Brain microvascular endothelial cell (primary cell): ENCODE measurements at regions not wholly inside any gene's neighbourhood (a gene's known extent, or its start where the extent isn't known, plus 50 kb on each side); places are given as distances from the start of the nearest gene placed in this dataset.

Source experiments
- DNase-seq: peaks from one replicate; pipeline ENCODE4 v3.0.0-alpha.2; 2020
- H3K27ac ChIP-seq: fragments of 250-450 bp; sonication (Bioruptor Pico); 2 replicates; pipeline ENCODE4 v1.5.1; 2020; ENCODE audit warnings: mild to moderate bottlenecking, moderate library complexity
- H3K27me3 ChIP-seq: fragments of 250-450 bp; sonication (Bioruptor Pico); replicated peaks from 2 replicates; pipeline ENCODE4 v1.5.1; 2020; ENCODE audit warnings: mild to moderate bottlenecking
- H3K36me3 ChIP-seq: fragments of 250-450 bp; sonication (Bioruptor Pico); replicated peaks from 2 replicates; pipeline ENCODE4 v1.5.1; 2020; ENCODE audit warnings: mild to moderate bottlenecking
- H3K4me3 ChIP-seq: 2 replicates; pipeline ENCODE4 v1.5.1; 2011; ENCODE audit warnings: low read depth, mild to moderate bottlenecking, control low read depth, low read length, moderate library complexity
- in situ Hi-C: cut with HindIII; loops from 2 replicates; pipeline ENCODE4 v1.10.0; 2017; ENCODE audit warnings: low sequenced_read_pairs, low pct_ligation_motif_present
- TF ChIP-seq, protein P1 (sequence below): IDR thresholded peaks from 2 replicates; pipeline ENCODE4 v1.5.1; 2011; ENCODE audit warnings: low read depth, mild to moderate bottlenecking, moderate library complexity, low read length, control low read depth, inconsistent platforms; ENCODE audit errors: missing control alignments

DNA sequence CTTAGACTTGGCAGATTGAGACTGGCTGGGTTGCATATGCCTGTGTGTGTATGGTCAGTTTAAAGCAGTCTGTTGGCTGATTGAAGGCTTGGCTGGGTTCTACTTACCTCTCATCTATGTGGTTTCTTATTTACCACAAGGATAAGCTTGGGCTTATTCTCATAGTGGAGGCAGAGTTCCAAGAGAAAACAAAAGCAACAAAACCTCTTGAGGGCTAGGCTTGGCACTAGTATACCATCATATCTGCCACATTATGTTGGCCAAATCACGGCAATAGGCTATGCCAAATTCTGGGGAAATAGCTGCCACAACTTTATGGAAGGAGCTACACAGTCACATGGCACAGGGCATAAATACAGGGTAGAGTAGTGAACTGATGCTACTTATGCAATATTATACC, 714.1 kb downstream of the CBLN4 start:
- no peaks in the 10 kb centered on the region for H3K36me3 ChIP-seq
- H3K27me3 ChIP-seq, result no peaks in the 10 kb centered on the region
- in situ Hi-C loops, result no loop called here
- TF ChIP-seq, protein P1, sequence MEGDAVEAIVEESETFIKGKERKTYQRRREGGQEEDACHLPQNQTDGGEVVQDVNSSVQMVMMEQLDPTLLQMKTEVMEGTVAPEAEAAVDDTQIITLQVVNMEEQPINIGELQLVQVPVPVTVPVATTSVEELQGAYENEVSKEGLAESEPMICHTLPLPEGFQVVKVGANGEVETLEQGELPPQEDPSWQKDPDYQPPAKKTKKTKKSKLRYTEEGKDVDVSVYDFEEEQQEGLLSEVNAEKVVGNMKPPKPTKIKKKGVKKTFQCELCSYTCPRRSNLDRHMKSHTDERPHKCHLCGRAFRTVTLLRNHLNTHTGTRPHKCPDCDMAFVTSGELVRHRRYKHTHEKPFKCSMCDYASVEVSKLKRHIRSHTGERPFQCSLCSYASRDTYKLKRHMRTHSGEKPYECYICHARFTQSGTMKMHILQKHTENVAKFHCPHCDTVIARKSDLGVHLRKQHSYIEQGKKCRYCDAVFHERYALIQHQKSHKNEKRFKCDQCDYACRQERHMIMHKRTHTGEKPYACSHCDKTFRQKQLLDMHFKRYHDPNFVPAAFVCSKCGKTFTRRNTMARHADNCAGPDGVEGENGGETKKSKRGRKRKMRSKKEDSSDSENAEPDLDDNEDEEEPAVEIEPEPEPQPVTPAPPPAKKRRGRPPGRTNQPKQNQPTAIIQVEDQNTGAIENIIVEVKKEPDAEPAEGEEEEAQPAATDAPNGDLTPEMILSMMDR, result no peak
- H3K27ac ChIP-seq, result no peak overlapping the region
- DNase-seq, result no peak
- H3K4me3 ChIP-seq, result no peak overlapping the region

DNA sequence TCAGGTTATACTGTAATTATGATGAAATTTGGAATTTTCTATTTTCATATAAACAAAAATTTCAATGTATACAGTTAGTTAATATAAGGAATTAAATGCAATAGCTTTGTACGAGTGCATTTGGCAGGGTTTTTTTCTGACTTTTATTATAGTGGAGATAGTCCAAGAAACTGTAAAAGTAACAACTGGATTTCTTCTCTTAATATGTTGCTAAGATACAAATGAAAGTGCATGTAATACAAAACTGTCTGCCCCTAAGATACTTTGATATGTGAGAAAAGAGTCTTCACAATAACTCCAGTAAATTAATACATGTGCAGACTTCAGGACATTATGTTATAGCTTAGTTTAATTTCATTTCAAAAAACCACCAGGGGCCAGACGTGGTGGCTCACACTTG, 721.4 kb downstream of the CBLN4 start:
- DNase-seq, result no peak
- Histone ChIP-seq H3K27me3 (no peaks in the 10 kb centered on the region), H3K27ac (no peak overlapping the region), H3K4me3 (no peak overlapping the region), H3K36me3 (no peaks in the 10 kb centered on the region)
- TF ChIP-seq, protein P1, result no peak
- in situ Hi-C loops, result no loop called here

DNA sequence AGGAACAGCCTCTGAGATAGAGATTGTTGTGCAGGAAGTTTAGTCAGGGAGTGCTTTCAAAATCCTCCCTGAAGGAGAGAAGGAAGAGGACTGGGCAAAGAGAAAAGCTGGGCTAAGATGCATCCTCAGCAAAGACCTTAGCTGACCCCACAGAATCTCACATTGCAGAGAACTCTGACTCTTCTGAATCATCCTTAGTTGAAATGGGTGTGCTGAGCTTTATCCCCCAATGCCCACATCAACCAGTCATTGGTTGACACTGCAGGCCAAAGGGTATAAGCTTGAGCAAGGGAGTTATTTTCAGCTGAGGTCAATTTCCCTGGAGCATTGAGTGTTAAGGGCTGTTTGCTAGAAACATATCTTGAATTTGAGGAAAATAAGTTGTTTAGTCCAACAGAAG, 732.2 kb downstream of the CBLN4 start:
- TF ChIP-seq, protein P1, result no peak

DNA sequence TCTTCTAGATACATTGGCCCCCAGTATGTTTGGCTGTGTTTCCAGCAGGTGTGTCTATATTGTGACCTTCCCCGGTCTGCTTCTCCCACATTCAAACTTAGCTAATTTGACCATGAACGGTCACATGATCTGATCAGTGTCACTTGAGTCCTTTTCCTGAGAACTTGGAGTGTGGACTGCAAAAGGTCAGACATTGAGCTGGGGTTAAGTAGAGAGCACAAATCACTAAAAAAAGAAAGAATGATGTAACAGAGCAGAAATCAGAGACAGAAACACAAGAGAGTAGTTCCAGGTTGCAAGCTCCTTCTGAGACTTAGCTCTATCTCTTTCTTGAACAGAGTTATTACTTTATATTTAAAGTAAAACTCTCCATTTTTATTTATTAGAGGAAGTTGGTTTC, 733.9 kb downstream of the CBLN4 start:
- in situ Hi-C loops, result no loop called here
- TF ChIP-seq, protein P1, result no peak
- Histone ChIP-seq H3K36me3 (no peaks in the 10 kb centered on the region), H3K27me3 (no peaks in the 10 kb centered on the region), H3K4me3 (no peak overlapping the region), H3K27ac (no peak overlapping the region)
- no peak for DNase-seq

More for the DNA sequence above, 732.2 kb downstream of the CBLN4 start:
- no peaks in the 10 kb centered on the region for H3K36me3 ChIP-seq
- H3K4me3 ChIP-seq, result no peak overlapping the region
- in situ Hi-C loops, result no loop called here
- no peak for DNase-seq
- no peak overlapping the region for H3K27ac ChIP-seq
- H3K27me3 ChIP-seq, result no peaks in the 10 kb centered on the region

DNA sequence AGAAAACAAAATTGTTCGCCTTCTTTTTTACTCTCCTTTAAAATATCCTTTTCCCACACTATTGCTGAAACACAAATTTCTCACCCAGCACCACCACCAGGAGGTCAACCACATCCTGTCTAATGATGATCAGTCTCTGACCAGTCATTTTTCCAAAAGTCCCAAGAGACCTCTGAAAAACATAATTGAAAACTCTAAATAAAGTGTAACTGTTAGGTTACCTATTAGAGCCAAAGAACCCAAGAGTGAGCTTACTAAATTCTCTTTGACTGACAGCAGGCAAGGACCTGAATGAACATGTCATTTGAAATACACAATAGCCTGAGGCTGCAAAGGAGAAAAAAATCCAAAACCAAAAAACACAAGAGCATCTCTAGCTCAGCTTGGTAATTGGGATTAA, 735.4 kb downstream of the CBLN4 start:
- Histone ChIP-seq H3K27me3 (no peaks in the 10 kb centered on the region), H3K36me3 (no peaks in the 10 kb centered on the region), H3K27ac (no peak overlapping the region), H3K4me3 (no peak overlapping the region)
- peak; percentile 43 for DNase-seq
- TF ChIP-seq, protein P1, result no peak
- in situ Hi-C loops, result no loop called here

DNA sequence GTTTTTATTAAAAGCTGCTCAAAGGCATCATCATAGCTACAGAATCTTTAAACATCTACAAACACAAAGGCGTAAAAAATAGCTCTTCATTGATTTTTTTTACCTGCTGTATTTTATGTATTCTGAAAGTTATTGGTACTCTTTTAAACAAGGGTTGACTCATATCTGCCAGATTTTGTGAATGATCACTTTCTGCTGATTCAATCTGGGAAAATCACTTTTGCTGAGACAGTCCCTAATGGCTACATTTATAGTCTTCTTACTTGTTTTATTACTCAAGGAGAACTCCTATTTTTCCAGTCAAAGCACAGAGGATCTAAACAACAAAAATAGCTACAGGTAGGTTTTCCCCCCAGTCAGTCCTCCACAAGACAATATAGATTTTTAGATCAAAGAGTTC, 739.0 kb downstream of the CBLN4 start:
- TF ChIP-seq, protein P1, result no peak
- Histone ChIP-seq H3K27ac (no peak overlapping the region), H3K36me3 (no peaks in the 10 kb centered on the region), H3K27me3 (no peaks in the 10 kb centered on the region), H3K4me3 (no peak overlapping the region)
- no peak for DNase-seq
- in situ Hi-C loops, result no loop called here
